Aorta (tissue), 5 donors: ENCODE measurements at regions not wholly inside any gene's neighbourhood (a gene's known extent, or its start where the extent isn't known, plus 50 kb on each side); places are given as distances from the start of the nearest gene placed in this dataset.
A peak's percentile ranks its signal among the peaks of the same experiment; 100 is the strongest.

Experiments used
- ATAC-seq: fragments of 200-7000 bp; cut with Tn5 transposase; one replicate; pipeline ENCODE4 v1.9.1; 2022; ENCODE audit warnings: moderate library complexity; ENCODE audit not compliant: low FRiP score
- DNase-seq, 2 donors: peaks; one replicate each; pipeline ENCODE4 v3.0.0-alpha.2; 2020
- H3K27ac ChIP-seq, 2 donors: one replicate each; pipeline ENCODE4 v1.5.1; 2013; ENCODE audit warnings: low read length in 2 of 2, mild to moderate bottlenecking in 2 of 2, moderate library complexity in 2 of 2, control low read depth in 1 of 2, inconsistent platforms in 1 of 2, low read depth in 1 of 2
- H3K27me3 ChIP-seq, 2 donors: one replicate each; pipeline ENCODE4 v1.6.1; 2013; ENCODE audit warnings: control low read depth in 1 of 2, low read length in 1 of 2, mild to moderate bottlenecking in 1 of 2, moderate library complexity in 1 of 2; ENCODE audit not compliant: insufficient read depth in 2 of 2, control insufficient read depth in 1 of 2
- H3K36me3 ChIP-seq, 2 donors: one replicate each; pipeline ENCODE4 v1.6.1; 2013; ENCODE audit warnings: control low read depth in 1 of 2, low read length in 1 of 2, mild to moderate bottlenecking in 1 of 2; ENCODE audit not compliant: insufficient read depth in 2 of 2, control insufficient read depth in 1 of 2
- H3K4me1 ChIP-seq, 2 donors: one replicate each; pipeline ENCODE4 v1.6.1; 2013; ENCODE audit warnings: low read length in 2 of 2, control low read depth in 1 of 2, mild to moderate bottlenecking in 1 of 2, moderate library complexity in 1 of 2; ENCODE audit not compliant: insufficient read depth in 2 of 2, control insufficient read depth in 1 of 2
- H3K4me3 ChIP-seq, 2 donors: one replicate each; pipeline ENCODE4 v1.5.1; 2013; ENCODE audit warnings: low read length in 2 of 2, control low read depth in 1 of 2, mild to moderate bottlenecking in 1 of 2
- H3K9me3 ChIP-seq: one replicate; pipeline ENCODE4 v1.6.1; 2013; ENCODE audit warnings: mild to moderate bottlenecking, low read length; ENCODE audit not compliant: control insufficient read depth
- WGBS, 2 donors: extraction: QIAGEN DNeasy Blood & Tissue Kit; methylation state at CpG; one replicate each; pipeline ENCODE4 v1.1.7; 2013; 5-methylcytosine and 5-hydroxymethylcytosine counted together
- intact Hi-C, 2 donors: fragments of 100-400 bp; cut with DNase I; formaldehyde crosslinking; loops; one replicate each; pipeline versions ENCODE4 v1.14.2 to v1.15.0; 2022
- donor health status: healthy with polysubstance abuse.
- donor health status: Bipolar disorder and iron deficiency.
- donor health status: DM: no; HTN: no; CAD: no.
- donor health status: DM: no; HTN: no; CAD: no.
- donor health status: DM: yes; HTN: yes; CAD: no.

DNA sequence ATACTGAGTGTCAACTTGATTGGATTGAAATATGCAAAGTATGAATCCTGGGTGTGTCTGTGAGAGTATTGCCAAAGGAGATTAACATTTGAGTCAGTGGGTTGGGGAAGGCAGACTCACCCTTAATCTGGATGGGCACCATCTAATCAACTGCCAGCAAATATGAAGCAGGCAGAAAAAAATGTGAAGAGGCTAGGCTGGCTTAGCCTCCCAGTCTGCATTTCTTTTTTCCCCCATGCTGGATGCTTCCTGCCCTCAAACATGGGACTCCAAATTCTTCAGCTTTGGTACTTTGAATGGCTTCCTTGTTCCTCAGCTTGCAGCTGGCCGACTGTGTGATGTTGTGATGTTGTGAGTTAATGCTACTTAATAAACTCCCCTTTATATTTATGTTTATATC is 577.4 kb downstream of the CPS1 start:
- ATAC-seq (no peak), DNase-seq (no peak)
- H3K4me3 ChIP-seq: no peak overlapping the region
- H3K9me3 ChIP-seq: peaks cover 2% of the 10 kb centered on the region
- no peaks in the 10 kb centered on the region for H3K27me3 ChIP-seq
- no peaks in the 10 kb centered on the region for H3K36me3 ChIP-seq
- no peaks in the 10 kb centered on the region for H3K4me1 ChIP-seq
- H3K27ac ChIP-seq: no peak overlapping the region
- intact Hi-C loops: no loop called here
- WGBS, 2 donors: 60 to 71% methylated on average over 1 of the region's 1 CpG

DNA sequence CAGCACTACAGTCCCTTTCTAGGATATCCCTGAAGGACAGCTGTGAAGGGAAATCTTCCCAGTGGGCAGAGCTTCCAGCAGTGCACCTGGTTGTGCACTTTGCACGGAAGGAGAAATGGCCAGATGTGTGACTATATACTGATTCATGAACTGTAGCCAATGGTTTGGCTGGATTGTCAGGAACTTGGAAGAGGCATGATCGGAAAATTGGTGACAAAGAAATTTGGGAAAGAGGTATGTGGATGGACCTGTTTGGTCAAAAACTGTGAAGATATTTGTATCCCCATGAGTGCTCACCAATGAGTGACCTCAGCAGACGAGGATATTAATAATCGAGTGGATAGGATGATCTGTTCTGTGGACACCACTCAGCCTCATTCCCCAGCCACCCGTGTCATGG is 582.2 kb downstream of the CPS1 start:
- intact Hi-C loops: no loop called here
- H3K27me3 ChIP-seq: no peaks in the 10 kb centered on the region
- H3K9me3 ChIP-seq: peaks cover 2% of the 10 kb centered on the region
- no peak for ATAC-seq
- H3K4me3 ChIP-seq: no peak overlapping the region
- no peaks in the 10 kb centered on the region for H3K4me1 ChIP-seq
- WGBS, 2 donors: 82 to 92% methylated on average over 5 of the region's 5 CpGs
- no peaks in the 10 kb centered on the region for H3K36me3 ChIP-seq
- no peak overlapping the region for H3K27ac ChIP-seq
- DNase-seq: no peak

DNA sequence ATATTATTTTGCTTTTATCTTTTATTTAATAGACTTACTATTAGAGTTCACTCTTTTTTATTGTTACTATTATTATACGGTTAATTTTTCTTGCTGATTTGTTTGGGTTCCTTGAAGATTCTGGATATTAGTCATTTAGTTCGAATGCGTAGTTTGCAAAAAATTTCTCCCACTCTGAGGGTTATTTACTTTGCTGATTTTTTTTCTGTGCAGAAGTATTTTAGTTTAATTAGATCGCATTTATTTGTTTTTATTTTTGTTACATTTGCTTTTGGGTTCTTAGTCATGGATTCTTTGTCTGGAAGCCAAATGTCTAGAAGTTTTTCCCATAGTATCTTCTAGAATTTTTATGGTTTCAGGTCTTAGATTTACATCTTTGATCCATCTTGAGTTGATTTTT is 585.2 kb downstream of the CPS1 start:
- Histone ChIP-seq H3K36me3 (no peaks in the 10 kb centered on the region), H3K4me3 (no peak overlapping the region), H3K9me3 (peaks cover 2% of the 10 kb centered on the region), H3K27ac (no peak overlapping the region), H3K27me3 (no peaks in the 10 kb centered on the region), H3K4me1 (no peaks in the 10 kb centered on the region)
- intact Hi-C loops: no loop called here
- WGBS, 2 donors: 69 to 79% methylated on average over 4 of the region's 4 CpGs
- ATAC-seq: no peak
- DNase-seq: no peak

DNA sequence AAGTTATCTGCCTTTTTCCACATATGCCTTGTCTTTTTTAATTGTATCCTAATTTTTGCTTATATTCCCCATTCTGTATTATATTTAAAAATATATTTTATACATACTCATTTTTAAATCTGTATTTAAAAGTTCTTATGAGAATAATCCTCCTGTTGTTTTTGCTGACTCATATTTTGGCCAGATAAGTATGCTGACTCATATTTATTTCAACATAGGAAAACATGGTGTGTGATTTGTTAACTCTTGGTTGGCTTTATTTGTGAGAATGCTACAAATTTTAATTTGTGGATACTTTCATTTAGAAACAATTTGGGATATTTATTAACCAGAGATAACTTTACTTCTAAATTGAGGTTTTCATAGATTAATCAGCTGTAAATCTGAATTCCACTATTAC is 587.7 kb downstream of the CPS1 start:
- intact Hi-C loops: no loop called here
- H3K4me1 ChIP-seq: no peaks in the 10 kb centered on the region
- ATAC-seq (no peak), DNase-seq (no peak)
- no peak overlapping the region for H3K4me3 ChIP-seq
- no peaks in the 10 kb centered on the region for H3K9me3 ChIP-seq
- no peaks in the 10 kb centered on the region for H3K27me3 ChIP-seq
- no peak overlapping the region for H3K27ac ChIP-seq
- H3K36me3 ChIP-seq: no peaks in the 10 kb centered on the region

DNA sequence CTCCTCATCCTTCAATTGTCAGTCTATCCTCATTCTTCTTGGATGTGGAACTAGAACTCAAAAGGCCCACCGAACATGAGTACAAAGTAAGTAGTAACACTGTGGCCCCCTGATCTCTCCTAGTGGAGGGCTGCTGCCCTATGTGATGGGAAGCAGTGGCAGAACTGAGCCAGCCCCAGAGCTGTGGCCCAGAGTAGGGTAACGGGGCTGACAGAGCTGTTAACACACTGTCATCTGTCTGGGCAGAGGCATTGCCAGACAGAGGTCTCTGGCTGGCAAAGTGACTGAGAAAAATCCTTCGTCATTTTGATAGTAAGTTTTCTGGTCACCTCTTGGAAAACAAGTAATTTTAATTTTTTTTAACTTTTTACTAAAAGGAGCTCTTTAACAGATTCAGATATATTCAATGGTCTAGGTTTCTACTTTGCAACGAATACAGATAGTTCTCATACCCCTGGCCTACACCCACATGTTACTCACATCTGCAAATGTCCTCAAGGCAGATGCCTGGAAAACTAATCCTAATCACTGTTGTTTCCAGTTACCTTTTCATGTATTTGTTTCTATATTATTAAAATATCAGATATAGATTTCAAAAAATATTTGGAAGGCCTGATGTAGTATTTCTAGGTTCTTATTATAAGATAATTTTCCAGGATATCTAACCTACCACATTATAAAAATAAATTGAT is 588.7 kb downstream of the CPS1 start:
- ATAC-seq: no peak
- H3K4me3 ChIP-seq: no peak overlapping the region
- WGBS, 2 donors: 79 to 85% methylated on average over 4 of the region's 4 CpGs
- H3K36me3 ChIP-seq: no peaks in the 10 kb centered on the region
- no peaks in the 10 kb centered on the region for H3K4me1 ChIP-seq
- DNase-seq: no peak
- intact Hi-C loops: no loop called here
- H3K9me3 ChIP-seq: no peaks in the 10 kb centered on the region
- H3K27me3 ChIP-seq: no peaks in the 10 kb centered on the region
- H3K27ac ChIP-seq: no peak overlapping the region

DNA sequence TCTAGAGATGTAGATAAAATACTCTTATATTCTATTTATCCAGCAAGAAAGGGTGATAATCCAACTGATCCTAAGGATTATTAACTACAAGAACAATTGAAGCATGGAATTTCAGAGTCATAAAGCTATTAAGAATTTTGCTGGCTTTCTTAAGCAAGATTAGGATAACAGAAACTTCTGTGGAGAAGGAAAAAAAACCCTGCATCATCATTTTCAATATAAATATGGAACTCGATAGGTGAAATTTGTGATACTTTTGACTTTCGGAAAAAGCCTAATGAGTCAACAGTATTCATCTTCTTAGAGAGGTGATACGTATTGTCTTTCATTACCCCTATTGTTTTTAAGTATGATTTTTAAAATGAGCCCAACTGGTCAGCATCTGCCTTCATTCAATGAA is 593.3 kb downstream of the CPS1 start:
- DNase-seq (no peak), ATAC-seq (no peak)
- H3K36me3 ChIP-seq: no peaks in the 10 kb centered on the region
- H3K9me3 ChIP-seq: no peaks in the 10 kb centered on the region
- no peaks in the 10 kb centered on the region for H3K4me1 ChIP-seq
- no peaks in the 10 kb centered on the region for H3K27me3 ChIP-seq
- intact Hi-C loops: no loop called here
- 91 to 94% methylated on average over 3 of the region's 3 CpGs for WGBS, 2 donors
- no peak overlapping the region for H3K4me3 ChIP-seq
- no peak overlapping the region for H3K27ac ChIP-seq

DNA sequence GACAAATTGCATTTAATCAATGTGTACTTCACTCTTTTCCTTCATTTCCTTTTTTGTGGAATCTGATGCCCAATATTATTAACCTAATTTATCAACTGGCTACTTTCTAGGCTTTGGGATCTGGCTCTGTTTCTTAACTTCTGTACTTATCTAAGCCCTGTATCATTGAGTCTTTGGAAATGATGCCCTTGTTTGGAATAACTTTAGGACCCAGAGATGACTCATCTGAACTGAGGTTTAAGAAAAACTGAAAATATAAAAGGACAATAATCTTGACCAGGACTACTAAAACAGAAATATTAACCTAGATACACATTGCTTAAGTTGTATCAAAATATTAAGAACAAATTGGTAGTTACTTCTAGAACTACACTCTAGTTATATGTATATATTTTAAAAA is 600.8 kb downstream of the CPS1 start:
- DNase-seq (no peak), ATAC-seq (no peak)
- Histone ChIP-seq H3K27ac (no peak overlapping the region), H3K36me3 (no peaks in the 10 kb centered on the region), H3K27me3 (no peaks in the 10 kb centered on the region), H3K9me3 (no peaks in the 10 kb centered on the region), H3K4me1 (no peaks in the 10 kb centered on the region), H3K4me3 (no peak overlapping the region)
- intact Hi-C loops: loop anchor here in 1 of 2 donors (5.0 kb wide), 2 partner anchors 70 to 535 kb away; no protein-coding TSS in a partner anchor

DNA sequence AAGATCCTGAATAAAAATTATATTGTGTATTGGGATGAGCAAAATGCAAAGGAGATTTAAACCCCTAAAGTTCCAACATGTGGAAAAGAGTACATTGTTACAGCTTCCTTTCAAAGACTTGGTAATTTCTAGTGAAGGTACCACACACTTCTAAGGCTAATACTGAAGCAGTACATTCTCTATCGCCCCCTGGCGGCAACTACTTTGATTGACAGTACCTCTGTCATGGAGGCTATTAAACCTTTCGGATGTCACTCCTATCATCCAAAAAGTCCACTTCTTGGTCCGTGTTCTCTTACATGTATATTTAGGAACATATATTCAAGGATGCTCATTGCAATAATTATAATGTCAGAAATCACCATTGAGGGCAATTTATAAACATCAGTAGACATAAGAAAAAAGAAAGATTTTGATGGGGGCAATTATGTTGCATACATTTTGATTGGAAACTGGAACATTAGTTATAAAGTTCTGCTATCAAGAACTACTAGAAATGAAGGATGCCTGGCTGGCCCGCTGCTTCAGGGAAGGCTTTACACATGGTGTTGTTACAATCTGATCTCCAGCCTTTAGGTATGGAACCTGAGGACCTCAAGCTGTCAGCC is 601.6 kb downstream of the CPS1 start:
- no peaks in the 10 kb centered on the region for H3K4me1 ChIP-seq
- no peak overlapping the region for H3K4me3 ChIP-seq
- ATAC-seq (peak; percentile 83), DNase-seq (peak; percentile 71 to 89)
- H3K9me3 ChIP-seq: no peaks in the 10 kb centered on the region
- H3K27me3 ChIP-seq: no peaks in the 10 kb centered on the region
- WGBS, 2 donors: 35 to 36% methylated on average over 5 of the region's 5 CpGs
- H3K27ac ChIP-seq: no peak overlapping the region
- intact Hi-C loops: loop anchor here in 1 of 2 donors (5.0 kb wide), 2 partner anchors 71 to 536 kb away; no protein-coding TSS in a partner anchor
- no peaks in the 10 kb centered on the region for H3K36me3 ChIP-seq

DNA sequence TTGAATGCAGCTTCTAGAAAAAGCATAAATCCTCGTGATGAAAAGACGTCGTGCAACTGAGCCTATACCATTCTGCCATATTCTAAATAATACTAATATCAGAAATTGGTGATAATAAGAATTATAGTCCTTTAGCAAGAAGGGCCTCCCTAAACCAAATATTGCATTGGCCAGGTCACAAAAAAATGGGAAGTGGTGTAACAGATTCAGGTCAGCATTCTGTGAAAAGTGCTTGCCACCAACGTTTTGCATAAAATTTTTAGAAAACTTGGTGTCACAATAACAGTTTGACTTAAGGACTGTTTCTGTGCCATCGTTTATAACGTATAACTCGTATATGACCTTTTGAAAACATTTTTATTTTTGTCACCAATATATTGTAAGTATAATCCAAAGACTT is 603.6 kb downstream of the CPS1 start:
- 78 to 80% methylated on average over 7 of the region's 7 CpGs for WGBS, 2 donors
- intact Hi-C loops: loop anchor here in 1 of 2 donors (5.0 kb wide), 2 partner anchors 73 to 538 kb away; no protein-coding TSS in a partner anchor
- H3K4me1 ChIP-seq: no peaks in the 10 kb centered on the region
- H3K9me3 ChIP-seq: no peaks in the 10 kb centered on the region
- no peak overlapping the region for H3K27ac ChIP-seq
- H3K27me3 ChIP-seq: no peaks in the 10 kb centered on the region
- no peak for ATAC-seq
- no peak overlapping the region for H3K4me3 ChIP-seq
- no peaks in the 10 kb centered on the region for H3K36me3 ChIP-seq
- DNase-seq: no peak
